Stimulated activated CD4-positive, alpha-beta T cell treated with anti-CD3 and anti-CD28 coated beads, Interleukin-2, amount 100 ng/mL, for 48 hours (primary cell): ENCODE measurements at regions not wholly inside any gene's neighbourhood (a gene's known extent, or its start where the extent isn't known, plus 50 kb on each side); places are given as distances from the start of the nearest gene placed in this dataset.
A peak's percentile ranks its signal among the peaks of the same experiment; 100 is the strongest.

Source experiments
- DNase-seq, 2 donors: peaks; one replicate each; pipeline ENCODE4 v3.0.0-alpha.2; 2020

DNA sequence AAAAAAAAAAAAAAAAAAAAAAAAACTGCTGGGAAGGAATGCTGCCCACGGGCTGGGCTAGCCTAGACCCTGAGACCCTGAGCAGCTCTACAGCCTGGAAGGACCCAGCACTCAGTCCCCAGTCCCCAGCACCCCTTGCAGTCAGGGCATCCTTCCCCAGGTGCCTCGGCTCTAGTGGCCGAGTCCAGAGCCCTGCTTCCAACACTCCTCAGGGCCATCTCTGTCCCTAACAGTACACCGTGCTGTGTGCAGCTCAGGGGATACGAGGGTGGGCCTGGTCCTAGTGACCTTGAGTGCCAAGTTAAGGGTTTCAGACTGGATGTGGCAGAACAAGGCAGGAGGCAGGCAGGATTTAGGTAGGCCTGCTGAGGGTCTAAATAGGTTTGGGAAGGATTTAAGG lies 50.2 kb upstream of the LRP8 start:
- no peak for DNase-seq

GRCh38 chr1:53378932-53379661 lies 51.2 kb upstream of the LRP8 start:
- no peak for DNase-seq

DNA sequence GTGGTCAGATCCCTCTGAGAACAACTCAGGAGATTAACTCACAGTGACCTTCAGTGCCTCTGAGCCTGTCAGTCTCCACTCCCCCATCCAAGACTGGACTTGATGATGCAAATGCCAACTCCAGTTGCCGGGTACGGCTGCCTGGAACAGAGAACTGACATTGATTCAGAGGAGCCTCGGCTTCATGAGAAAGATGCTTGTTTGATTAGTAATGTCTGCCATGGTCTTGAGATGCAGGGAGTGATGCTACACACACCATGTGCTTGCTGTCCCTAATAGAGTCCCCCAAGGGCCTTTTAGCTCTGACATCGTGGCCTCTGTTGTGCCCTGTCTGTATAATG lies 51.8 kb upstream of the LRP8 start:
- DNase-seq, result no peak

DNA sequence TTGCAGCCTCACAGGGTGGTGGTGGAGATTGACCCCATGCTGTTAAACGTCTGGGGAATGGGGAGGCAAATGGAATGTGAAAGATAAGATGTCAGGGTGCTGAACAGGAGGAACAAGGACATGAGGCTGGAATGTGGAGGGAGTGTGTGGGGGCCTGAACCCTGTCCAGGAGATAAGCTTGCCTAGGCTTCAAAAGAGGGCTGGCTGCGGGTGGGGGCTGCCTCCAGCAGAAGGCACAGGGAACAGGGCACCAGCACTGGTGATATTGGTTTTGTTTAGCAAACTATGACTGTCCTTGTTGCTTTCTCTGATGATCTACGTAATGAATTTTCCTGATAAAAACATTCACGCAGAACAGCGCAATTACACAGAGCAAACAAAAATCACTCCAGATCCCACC lies 52.4 kb upstream of the LRP8 start:
- DNase-seq, result no peak

DNA sequence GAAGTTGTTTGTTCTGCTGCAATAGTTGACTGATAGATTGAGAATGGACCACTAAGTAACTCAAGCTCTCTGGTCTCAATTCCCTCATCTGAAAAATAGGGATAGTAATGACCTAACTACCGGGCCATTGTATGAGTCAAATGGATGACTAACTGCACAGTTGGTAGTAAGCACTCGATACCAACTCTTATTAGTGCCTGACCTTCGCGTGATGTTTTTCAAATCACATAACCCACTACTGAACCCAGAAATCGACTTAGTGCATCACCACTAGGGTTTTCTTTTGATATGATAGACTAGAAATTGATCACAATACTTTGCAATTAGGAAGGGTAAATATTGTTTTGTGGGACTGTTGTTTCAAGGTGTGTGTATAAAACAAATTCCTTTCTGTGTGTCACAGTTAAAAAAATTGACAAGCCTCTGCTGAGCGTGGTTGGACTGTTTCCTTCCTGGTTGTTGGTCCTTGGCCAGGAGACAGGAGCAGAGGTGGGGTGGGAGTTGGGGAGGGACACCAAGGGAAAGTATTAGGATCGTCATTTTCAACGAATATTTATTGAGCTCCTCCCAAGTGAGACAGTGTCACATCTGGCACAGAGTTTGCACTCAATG lies 54.0 kb upstream of the LRP8 start:
- DNase-seq, result no peak

DNA sequence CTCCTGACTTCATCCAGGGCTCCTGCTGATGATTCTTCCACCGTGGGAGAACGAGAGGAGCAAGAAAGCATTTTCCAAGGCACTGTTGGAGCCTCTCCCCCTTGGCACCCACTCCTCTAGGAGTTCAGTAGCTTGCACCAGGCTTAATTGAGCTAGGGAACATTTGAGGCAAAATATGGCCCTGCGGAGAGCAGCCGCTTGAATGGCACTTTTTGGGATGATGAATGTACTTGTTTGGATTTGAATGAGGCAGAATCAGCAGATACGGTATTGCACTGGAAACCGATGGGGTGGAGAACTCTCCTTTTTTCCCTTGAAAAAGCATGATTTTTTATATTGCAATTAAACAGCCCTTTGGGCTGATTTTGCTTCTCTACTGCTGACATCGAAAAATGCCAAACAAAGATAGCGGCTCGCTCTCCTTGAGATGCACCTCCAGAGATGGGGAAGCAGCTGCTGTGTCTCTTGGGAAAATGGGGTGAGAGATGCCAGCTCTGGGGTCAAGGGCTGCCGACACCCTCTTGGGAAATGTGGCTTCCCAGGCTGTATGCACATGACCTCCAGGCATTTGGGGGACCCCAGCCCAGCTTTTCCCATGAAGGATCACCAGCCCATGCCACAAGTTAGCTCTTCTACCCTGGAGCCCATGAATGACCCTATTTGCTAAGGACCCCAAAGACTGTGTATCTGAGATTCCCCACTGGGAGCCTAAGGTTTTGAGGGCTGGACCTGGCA lies 55.4 kb upstream of the LRP8 start:
- no peak for DNase-seq

DNA sequence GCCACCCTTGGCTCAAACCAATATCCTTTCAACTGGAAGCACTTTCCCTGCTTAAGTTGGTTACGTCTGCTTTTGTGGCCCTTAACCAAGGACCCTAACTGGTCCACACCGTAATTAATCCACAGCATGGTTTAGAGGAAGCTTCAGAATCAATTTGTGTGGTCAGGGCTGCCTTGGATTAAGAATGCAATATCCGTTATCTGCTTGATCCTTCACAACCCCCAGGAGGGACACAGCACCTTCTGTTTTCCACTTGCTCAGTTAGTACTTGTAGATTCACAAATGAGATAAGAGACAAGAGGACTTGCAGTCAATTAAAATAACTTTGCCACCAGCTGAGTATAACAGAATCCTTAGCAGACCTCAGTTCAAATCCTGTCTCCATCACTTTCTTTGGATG lies 56.9 kb upstream of the LRP8 start:
- DNase-seq, result no peak

GRCh38 chr1:53385276-53386225 lies 57.7 kb upstream of the LRP8 start:
- no peak for DNase-seq

GRCh38 chr1:53388963-53389362 lies 61.1 kb upstream of the LRP8 start:
- DNase-seq, result no peak

GRCh38 chr1:53390261-53390660 lies 62.4 kb upstream of the LRP8 start:
- no peak for DNase-seq

DNA sequence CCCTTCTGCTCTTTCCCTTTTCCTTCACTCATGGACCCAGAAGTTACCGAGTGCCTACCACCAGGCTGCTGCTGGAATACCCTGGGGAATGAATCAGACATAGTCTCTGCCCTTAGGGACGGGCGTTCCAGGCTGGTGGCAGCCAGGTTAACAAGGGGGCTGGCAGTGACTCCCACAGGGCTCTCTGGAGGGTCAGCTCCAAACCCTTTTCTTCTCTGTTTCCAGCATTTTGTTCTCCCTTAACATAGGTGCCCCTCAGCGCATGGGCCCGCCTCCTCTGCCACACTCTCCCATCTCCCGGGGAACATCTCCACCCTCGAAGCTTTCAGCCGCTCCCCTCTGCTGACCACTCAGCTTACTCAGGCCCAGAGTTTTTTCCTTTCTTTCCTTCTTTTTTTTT lies 62.9 kb upstream of the LRP8 start:
- no peak for DNase-seq

DNA sequence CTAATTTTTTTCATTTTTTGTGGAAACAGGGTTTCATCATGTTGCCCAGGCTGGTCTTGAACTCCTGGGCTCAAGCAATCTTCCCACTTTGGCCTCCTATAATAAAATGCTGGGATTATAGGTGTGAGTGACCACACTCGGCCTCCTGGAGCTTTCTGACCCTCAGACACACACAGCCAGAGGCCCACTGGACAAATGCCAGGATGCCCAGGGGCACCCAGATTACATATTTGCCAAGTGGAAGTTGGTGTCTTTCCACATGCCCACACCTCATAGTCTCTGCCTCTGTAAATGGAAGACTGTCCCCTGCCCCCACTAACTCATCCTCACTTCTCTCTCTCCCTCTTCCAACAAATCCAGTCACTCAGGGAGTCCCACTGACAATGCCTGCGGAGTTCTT lies 63.4 kb upstream of the LRP8 start:
- no peak for DNase-seq

DNA sequence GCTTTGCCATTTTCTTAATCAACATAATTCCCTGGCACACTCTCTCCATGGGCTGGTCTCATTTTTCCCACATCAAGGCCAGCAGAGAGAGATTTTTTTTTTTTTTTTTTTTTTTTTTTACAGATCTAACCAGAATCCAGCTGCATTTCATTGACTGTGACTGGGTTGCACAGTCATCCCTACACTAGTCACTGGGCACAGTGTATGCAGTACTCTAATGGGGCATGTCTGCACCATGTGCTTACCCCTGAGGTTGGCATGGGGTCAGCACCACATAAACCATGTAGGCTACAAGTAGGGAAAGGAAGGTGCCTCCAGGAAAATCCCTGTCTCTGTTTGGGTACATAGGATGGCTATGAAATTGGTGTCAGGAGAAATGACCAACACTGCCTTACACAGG lies 64.1 kb upstream of the LRP8 start:
- no peak for DNase-seq

GRCh38 chr1:53392460-53392859 lies 64.6 kb upstream of the LRP8 start:
- no peak for DNase-seq

- DNase-seq, result peak; percentile 74 to 77
Measured at GRCh38 chr1:53393325-53393792, 65.5 kb upstream of the LRP8 start.

DNA sequence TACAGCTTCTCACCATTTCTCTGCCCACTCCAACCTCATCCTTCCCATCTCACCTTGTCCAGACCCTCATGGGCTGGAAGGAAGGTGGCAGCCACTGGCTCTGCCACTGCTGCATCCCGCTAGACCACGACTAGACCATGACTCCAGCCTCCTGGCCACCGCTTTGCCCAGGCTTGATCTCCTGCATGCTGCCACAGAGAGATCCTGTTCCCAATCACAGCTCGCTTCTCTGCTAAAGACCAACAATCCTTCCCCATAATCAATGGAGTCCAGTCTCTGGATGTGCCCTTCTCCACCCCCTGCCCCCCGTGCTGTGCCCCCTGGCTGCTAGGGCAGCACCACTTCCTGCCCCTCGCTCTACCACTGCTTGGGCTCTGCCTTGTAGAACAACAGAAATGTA lies 64.9 kb upstream of the DMRTB1 start:
- DNase-seq, result no peak

- no peak for DNase-seq
Measured at GRCh38 chr1:53395671-53396215, 63.5 kb upstream of the DMRTB1 start.

- DNase-seq, result no peak
Measured at GRCh38 chr1:53396573-53397268, 62.5 kb upstream of the DMRTB1 start.

GRCh38 chr1:53398091-53398490 lies 61.1 kb upstream of the DMRTB1 start:
- DNase-seq, result no peak

- no peak for DNase-seq
Measured at GRCh38 chr1:53398576-53399365, 60.4 kb upstream of the DMRTB1 start.
